ENCODE measurements at regions not wholly inside any gene's neighbourhood (a gene's known extent, or its start where the extent isn't known, plus 50 kb on each side); places are given as distances from the start of the nearest gene placed in this dataset.

- H3K4me2 ChIP-seq (ENCODE audit: low read length): no peak overlapping the region
- no peak overlapping the region for H4K8ac ChIP-seq (ENCODE audit: low read depth, low read length)
- no peak overlapping the region for H2BK120ac ChIP-seq (ENCODE audit: insufficient read depth, low read length, poor library complexity)
- no peak overlapping the region for H3K4me3 ChIP-seq (ENCODE audit: low read depth, low read length)
- H2AFZ ChIP-seq (ENCODE audit: insufficient read depth, low read length, poor library complexity): no peak overlapping the region
- no peak overlapping the region for H2BK5ac ChIP-seq (ENCODE audit: low read depth, low read length, poor library complexity)
- H3K9me3 ChIP-seq (ENCODE audit: insufficient read depth, low read depth, low read length): peaks cover 3% of the 10 kb centered on the region
- H3K14ac ChIP-seq (ENCODE audit: low read length): no peak overlapping the region
- no peaks in the 10 kb centered on the region for H3K36me3 ChIP-seq (ENCODE audit: control insufficient read depth in 1 of 2, insufficient read depth in 2 of 2, low read length in 2 of 2)
- no peak overlapping the region for H2BK12ac ChIP-seq (ENCODE audit: low read length)
- no peak for DNase-seq
- H3K79me1 ChIP-seq (ENCODE audit: low read length): no peaks in the 10 kb centered on the region
- WGBS (ENCODE audit: extremely low coverage, insufficient coverage, insufficient read length): no CpG with 5 or more reads among the region's 15 CpGs
- H3K4me1 ChIP-seq (ENCODE audit: control insufficient read depth in 1 of 2, insufficient read depth in 2 of 2, low read length in 2 of 2): peaks cover 0 to 5% of the 10 kb centered on the region in 2 experiments
- H2AK5ac ChIP-seq (ENCODE audit: low read length): no peak overlapping the region
- H3K27me3 ChIP-seq (ENCODE audit: insufficient read depth, low read length): no peaks in the 10 kb centered on the region
- H3K27ac ChIP-seq (ENCODE audit: low read depth, low read length): no peak overlapping the region
- H4K91ac ChIP-seq (ENCODE audit: low read depth, low read length): no peak overlapping the region
- no peak overlapping the region for H3K9ac ChIP-seq (ENCODE audit: low read length)
- H3K4ac ChIP-seq (ENCODE audit: low read depth, low read length): no peak overlapping the region
- no peak overlapping the region for H3K23ac ChIP-seq (ENCODE audit: low read length)
- H3K79me2 ChIP-seq (ENCODE audit: control insufficient read depth, insufficient read depth, low read length, poor library complexity): no peaks in the 10 kb centered on the region
- no peak overlapping the region for H3K18ac ChIP-seq (ENCODE audit: low read length)
- no peak overlapping the region for H4K12ac ChIP-seq (ENCODE audit: low read depth, low read length)
Measured at GRCh38 chr21:43305336-43305665, 121.6 kb downstream of the SIK1 start.

- Histone ChIP-seq H2BK5ac (ENCODE audit: low read depth, low read length, poor library complexity) (no peak overlapping the region), H2BK12ac (ENCODE audit: low read length) (no peak overlapping the region), H3K9ac (ENCODE audit: low read length) (no peak overlapping the region), H3K23ac (ENCODE audit: low read length) (no peak overlapping the region), H4K12ac (ENCODE audit: low read depth, low read length) (no peak overlapping the region), H3K27ac (ENCODE audit: low read depth, low read length) (no peak overlapping the region), H4K8ac (ENCODE audit: low read depth, low read length) (no peak overlapping the region), H4K91ac (ENCODE audit: low read depth, low read length) (no peak overlapping the region), H3K36me3 (ENCODE audit: control insufficient read depth in 1 of 2, insufficient read depth in 2 of 2, low read length in 2 of 2) (no peaks in the 10 kb centered on the region), H3K4me3 (ENCODE audit: low read depth, low read length) (no peak overlapping the region), H3K4me2 (ENCODE audit: low read length) (no peak overlapping the region), H2AFZ (ENCODE audit: insufficient read depth, low read length, poor library complexity) (no peak overlapping the region), H3K4ac (ENCODE audit: low read depth, low read length) (no peak overlapping the region), H3K14ac (ENCODE audit: low read length) (no peak overlapping the region), H3K4me1 (ENCODE audit: control insufficient read depth in 1 of 2, insufficient read depth in 2 of 2, low read length in 2 of 2) (peaks cover 0 to 5% of the 10 kb centered on the region in 2 experiments), H2AK5ac (ENCODE audit: low read length) (no peak overlapping the region), H3K18ac (ENCODE audit: low read length) (no peak overlapping the region), H3K79me1 (ENCODE audit: low read length) (no peaks in the 10 kb centered on the region), H3K27me3 (ENCODE audit: insufficient read depth, low read length) (no peaks in the 10 kb centered on the region), H3K9me3 (ENCODE audit: insufficient read depth, low read depth, low read length) (peaks cover 3% of the 10 kb centered on the region), H2BK120ac (ENCODE audit: insufficient read depth, low read length, poor library complexity) (no peak overlapping the region), H3K79me2 (ENCODE audit: control insufficient read depth, insufficient read depth, low read length, poor library complexity) (no peaks in the 10 kb centered on the region)
- WGBS (ENCODE audit: extremely low coverage, insufficient coverage, insufficient read length): no CpG with 5 or more reads among the region's 23 CpGs
- no peak for DNase-seq
Measured at GRCh38 chr21:43304621-43305335, 122.2 kb downstream of the SIK1 start.

GRCh38 chr21:43304206-43304605 is 122.7 kb downstream of the SIK1 start:
- no CpG with 5 or more reads among the region's 14 CpGs for WGBS (ENCODE audit: extremely low coverage, insufficient coverage, insufficient read length)
- no peak for DNase-seq
- no peak overlapping the region for H3K27ac ChIP-seq (ENCODE audit: low read depth, low read length)

GRCh38 chr21:43303275-43304178 is 123.4 kb downstream of the SIK1 start:
- Histone ChIP-seq H2BK5ac (ENCODE audit: low read depth, low read length, poor library complexity) (no peak overlapping the region), H3K4me2 (ENCODE audit: low read length) (no peak overlapping the region), H3K27ac (ENCODE audit: low read depth, low read length) (no peak overlapping the region), H3K4ac (ENCODE audit: low read depth, low read length) (no peak overlapping the region), H4K91ac (ENCODE audit: low read depth, low read length) (no peak overlapping the region), H3K4me3 (ENCODE audit: low read depth, low read length) (no peak overlapping the region), H3K9me3 (ENCODE audit: insufficient read depth, low read depth, low read length) (peaks cover 5% of the 10 kb centered on the region), H3K14ac (ENCODE audit: low read length) (no peak overlapping the region), H3K27me3 (ENCODE audit: insufficient read depth, low read length) (no peaks in the 10 kb centered on the region), H3K79me2 (ENCODE audit: control insufficient read depth, insufficient read depth, low read length, poor library complexity) (no peaks in the 10 kb centered on the region), H4K8ac (ENCODE audit: low read depth, low read length) (no peak overlapping the region), H3K79me1 (ENCODE audit: low read length) (no peaks in the 10 kb centered on the region), H3K36me3 (ENCODE audit: control insufficient read depth in 1 of 2, insufficient read depth in 2 of 2, low read length in 2 of 2) (no peaks in the 10 kb centered on the region), H3K9ac (ENCODE audit: low read length) (no peak overlapping the region), H3K4me1 (ENCODE audit: control insufficient read depth in 1 of 2, insufficient read depth in 2 of 2, low read length in 2 of 2) (peaks cover 0 to 5% of the 10 kb centered on the region in 2 experiments), H2AK5ac (ENCODE audit: low read length) (no peak overlapping the region), H3K18ac (ENCODE audit: low read length) (no peak overlapping the region), H2BK120ac (ENCODE audit: insufficient read depth, low read length, poor library complexity) (no peak overlapping the region), H2BK12ac (ENCODE audit: low read length) (no peak overlapping the region), H2AFZ (ENCODE audit: insufficient read depth, low read length, poor library complexity) (no peak overlapping the region), H4K12ac (ENCODE audit: low read depth, low read length) (no peak overlapping the region), H3K23ac (ENCODE audit: low read length) (no peak overlapping the region)
- no CpG with 5 or more reads among the region's 29 CpGs for WGBS (ENCODE audit: extremely low coverage, insufficient coverage, insufficient read length)
- no peak for DNase-seq

More at GRCh38 chr21:43304206-43304605, 122.7 kb downstream of the SIK1 start:
- Histone ChIP-seq H2AK5ac (ENCODE audit: low read length) (no peak overlapping the region), H3K4ac (ENCODE audit: low read depth, low read length) (no peak overlapping the region), H4K8ac (ENCODE audit: low read depth, low read length) (no peak overlapping the region), H3K36me3 (ENCODE audit: control insufficient read depth in 1 of 2, insufficient read depth in 2 of 2, low read length in 2 of 2) (no peaks in the 10 kb centered on the region), H3K79me1 (ENCODE audit: low read length) (no peaks in the 10 kb centered on the region), H3K23ac (ENCODE audit: low read length) (no peak overlapping the region), H2BK5ac (ENCODE audit: low read depth, low read length, poor library complexity) (no peak overlapping the region), H4K12ac (ENCODE audit: low read depth, low read length) (no peak overlapping the region), H3K9me3 (ENCODE audit: insufficient read depth, low read depth, low read length) (peaks cover 3% of the 10 kb centered on the region), H3K4me2 (ENCODE audit: low read length) (no peak overlapping the region), H3K4me1 (ENCODE audit: control insufficient read depth in 1 of 2, insufficient read depth in 2 of 2, low read length in 2 of 2) (peaks cover 0 to 5% of the 10 kb centered on the region in 2 experiments), H2AFZ (ENCODE audit: insufficient read depth, low read length, poor library complexity) (no peak overlapping the region), H2BK12ac (ENCODE audit: low read length) (no peak overlapping the region), H3K9ac (ENCODE audit: low read length) (no peak overlapping the region), H3K14ac (ENCODE audit: low read length) (no peak overlapping the region), H3K4me3 (ENCODE audit: low read depth, low read length) (no peak overlapping the region), H3K79me2 (ENCODE audit: control insufficient read depth, insufficient read depth, low read length, poor library complexity) (no peaks in the 10 kb centered on the region), H3K27me3 (ENCODE audit: insufficient read depth, low read length) (no peaks in the 10 kb centered on the region), H3K18ac (ENCODE audit: low read length) (no peak overlapping the region), H2BK120ac (ENCODE audit: insufficient read depth, low read length, poor library complexity) (no peak overlapping the region), H4K91ac (ENCODE audit: low read depth, low read length) (no peak overlapping the region)

All from trophoblast cell (in vitro differentiated cells and primary cell).